CD4-positive, alpha-beta T cell treated with Interleukin-4 for 1 hour (primary cell): ENCODE measurements at regions not wholly inside any gene's neighbourhood (a gene's known extent, or its start where the extent isn't known, plus 50 kb on each side); places are given as distances from the start of the nearest gene placed in this dataset.

Source experiments
- DNase-seq, 2 donors: peaks; one replicate each; pipeline ENCODE4 v3.0.0-alpha.2; 2020 to 2022

DNA sequence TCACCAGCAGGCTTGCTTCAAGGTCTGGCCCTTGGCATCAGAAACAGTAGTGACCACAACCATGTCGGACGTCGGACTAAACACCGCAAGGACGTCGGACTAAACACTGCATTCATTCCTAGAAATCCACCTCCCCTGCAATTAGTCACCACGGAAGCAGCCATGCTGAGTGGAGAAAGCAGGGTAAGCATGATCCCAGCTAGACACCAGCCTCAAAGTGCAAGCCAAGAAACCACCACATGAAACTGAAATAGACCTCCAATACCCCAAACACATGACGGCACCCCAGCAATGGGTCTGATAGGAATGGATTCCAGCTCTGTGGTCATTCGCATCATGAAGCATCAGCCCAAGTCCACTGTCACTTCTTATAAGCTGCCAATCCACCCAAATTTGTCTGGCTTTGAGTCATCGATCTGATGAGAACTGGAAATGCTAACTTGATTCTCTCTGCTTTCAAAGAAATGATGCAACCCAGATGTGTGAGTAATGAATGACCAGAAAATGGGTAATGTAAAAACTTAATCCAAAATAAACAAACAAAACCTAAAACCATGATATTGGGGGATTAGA is 348.3 kb upstream of the TMCO5A start:
- DNase-seq, result no peak

DNA sequence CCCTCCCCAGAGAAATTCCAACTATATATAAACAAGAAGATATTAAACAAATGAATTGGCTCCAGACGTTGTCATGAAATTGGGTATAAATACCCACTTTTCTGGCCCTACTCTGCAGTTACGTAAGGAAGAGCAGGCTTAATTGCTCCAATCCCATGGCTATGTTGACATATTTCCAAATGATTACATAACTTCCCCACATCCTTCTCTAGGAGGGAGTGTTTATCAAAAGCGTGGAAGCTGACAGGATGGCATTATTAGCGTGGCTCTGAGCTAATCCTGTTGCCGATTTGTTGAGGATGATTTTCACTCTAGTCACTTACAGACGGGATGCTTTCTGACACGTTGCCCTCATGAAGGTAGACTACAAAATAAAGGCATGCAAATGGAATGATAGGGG is 347.5 kb upstream of the TMCO5A start:
- DNase-seq, result no peak

DNA sequence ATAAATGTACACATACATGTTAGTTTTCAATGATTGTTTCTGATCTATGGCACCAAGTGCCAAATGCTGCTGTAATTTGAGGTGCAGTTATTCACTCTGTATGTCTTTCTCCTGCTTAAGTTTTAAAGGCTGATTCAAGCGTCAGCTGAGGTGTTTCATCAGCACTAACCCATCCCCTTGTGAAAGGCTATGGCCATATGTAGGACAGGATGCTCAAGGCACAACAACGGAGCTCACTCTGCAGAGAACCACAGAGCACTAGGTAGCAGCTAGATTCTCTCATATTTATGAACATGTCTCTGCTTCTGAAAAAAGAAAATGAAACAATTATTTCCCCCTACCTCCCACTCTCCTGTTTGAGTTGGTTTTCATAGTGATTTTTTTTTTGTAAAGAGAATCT is 340.0 kb upstream of the TMCO5A start:
- no peak for DNase-seq

DNA sequence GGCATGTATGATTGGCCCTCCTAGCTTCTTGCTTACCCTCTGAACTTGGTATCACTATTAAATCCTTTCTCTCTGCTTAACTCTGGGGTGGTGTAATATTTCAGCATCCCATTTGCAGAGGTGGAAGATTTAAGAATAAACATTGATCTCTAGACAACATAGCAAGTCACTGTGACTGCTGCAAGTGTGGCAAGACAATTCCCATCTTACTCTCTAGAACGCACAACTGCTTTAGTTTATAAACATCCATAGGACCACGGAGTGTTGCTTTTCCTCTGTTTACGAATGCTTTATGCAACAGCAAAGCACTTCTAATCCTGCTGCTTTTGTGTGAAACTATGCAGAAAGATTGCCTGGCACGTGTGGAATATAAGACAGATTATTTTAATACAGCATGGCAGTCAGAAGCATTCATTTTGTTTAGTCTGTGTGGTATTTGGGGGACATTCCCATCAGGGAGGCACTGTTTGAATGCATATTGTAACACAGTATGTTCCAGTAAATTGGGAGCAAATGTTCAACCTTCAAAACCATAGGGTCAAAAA is 338.9 kb upstream of the TMCO5A start:
- DNase-seq, result no peak

DNA sequence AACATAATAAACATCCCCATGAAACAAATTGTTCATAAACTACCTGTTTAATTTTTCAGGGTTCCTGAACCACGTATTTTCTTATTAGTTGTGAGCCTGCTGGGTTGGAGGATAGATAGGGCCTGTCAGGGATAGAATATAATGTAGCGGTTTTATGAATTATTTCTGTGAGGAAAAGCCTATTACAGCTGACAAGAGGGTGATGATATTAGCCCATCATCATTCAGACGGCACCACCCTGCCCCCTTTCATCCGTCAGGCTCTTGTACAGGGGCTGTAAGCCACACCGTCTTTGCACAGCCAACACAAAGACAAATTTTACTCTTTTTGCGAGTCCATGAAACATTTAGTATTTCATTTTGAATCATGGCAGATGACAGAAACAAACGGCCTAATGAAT is 335.3 kb upstream of the TMCO5A start:
- no peak for DNase-seq

DNA sequence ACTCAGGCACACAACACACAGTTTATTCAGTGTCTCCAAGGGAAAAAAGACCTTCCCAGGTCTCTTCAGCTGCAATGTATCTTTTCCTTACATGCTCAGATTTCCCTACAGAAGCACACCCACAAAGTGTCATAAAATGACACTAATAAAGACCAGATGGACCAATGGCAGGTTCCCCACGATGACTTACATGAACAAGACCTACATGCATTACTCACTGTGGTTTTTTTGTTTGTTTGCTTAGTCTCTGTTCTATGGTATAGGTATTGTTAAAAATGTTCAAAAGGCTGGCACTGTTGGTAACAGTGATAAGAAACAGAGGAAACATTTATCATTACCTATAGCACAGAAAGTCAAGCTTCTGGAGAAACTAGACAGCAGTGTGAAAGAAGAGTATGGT is 318.2 kb upstream of the TMCO5A start:
- DNase-seq, result no peak

DNA sequence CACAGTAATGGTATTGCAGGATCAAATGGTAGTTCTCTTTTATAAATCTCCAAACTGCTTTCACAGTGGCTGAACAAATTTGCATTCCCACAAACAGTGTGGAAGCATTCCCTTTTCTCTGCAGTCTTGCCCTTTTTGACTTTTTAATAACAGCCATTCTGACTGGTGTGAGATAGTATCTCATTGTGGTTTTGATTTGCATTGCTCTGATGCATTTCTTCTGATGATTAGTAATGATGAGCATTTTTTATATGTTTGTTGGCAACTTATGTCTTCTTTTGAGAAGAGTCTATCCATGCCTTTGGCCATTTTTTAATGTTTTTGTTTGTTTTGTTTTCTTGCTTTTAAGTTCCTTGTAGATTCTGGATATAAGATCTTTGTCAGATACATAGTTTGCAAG is 316.1 kb upstream of the TMCO5A start:
- no peak for DNase-seq

DNA sequence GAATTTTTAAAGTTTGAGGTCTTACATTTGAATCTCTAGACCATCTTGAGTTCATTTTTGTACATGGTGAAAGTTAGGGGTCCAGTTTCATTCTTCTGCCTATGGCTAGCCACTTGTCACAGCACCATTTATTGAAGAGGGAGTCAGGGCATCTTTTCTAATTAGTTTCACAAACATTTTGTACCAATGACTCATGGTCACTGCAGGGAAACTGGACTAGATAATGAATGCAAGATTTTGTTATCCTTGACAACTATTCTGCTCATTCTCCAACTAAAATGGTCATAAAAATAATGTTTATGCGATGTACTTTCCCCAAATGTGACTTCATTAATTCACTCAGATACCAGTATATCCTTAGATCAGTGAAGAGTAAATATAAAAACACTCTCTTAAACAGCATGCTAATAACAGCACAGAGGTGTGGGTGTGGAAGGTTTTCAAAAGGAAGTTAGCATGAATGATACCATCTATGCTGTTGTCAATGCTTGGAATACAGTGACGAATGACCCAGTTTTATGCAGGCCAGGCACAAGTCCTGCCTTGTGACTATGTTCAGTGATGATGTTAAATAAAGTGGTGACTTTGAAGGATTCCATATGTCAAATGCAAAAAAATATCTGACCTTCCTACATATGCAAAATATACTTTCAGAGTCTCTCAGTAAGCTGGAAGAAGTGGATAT is 314.9 kb upstream of the TMCO5A start:
- DNase-seq, result no peak

DNA sequence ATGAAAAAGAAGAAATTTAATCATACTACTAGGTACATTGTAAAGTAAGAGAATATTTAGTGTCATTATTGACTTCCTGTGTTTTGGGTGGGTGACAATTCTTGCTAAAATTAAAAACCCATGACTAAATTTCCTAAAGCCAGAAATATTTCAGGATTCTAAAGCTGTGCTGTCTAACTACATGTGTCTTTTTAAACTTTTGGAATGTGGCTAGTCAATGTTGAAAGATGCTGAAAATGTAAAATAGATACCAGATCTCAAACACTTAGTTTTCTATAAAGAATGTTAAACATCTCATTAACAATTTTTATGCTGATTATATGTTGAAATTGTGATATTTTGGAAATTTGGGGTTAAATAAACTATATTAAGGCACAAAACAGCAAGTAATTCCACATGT is 308.9 kb upstream of the TMCO5A start:
- no peak for DNase-seq

DNA sequence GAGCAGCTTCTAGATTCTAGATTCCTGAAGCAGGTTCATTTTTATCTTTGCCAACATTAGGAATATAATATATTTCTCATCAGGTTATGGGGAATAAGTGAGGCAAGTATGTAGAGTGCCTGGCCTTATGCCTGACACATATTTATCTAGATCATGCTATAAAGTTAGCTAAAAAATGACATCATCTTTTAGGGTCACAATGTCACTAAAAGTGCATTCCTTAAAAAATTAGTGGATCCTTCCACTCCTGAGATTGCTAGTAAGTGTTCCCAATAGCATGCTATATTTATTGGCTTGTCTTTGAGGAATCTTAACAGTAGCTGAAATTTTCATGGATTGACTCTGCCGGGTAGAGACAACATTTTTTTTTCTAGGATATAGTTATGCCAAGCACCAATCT is 305.9 kb upstream of the TMCO5A start:
- no peak for DNase-seq

DNA sequence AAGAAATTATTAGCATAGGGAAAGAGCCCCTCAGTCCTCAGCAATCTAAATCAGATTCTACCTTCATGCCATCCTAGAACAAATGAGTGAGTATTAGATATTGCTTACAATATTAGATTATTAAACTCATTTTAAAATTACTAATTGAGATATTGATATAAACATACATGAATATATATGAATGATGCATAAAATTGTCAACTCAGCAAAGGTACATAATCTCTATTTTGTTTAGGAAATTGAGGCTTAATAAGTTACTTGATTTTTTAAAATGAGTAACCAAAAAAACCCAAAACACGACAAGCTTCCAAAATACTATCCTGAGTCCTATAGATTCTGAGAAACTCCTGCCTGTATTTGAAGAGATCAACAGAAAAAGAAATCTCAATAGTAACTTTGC is 297.7 kb upstream of the TMCO5A start:
- DNase-seq, result no peak

DNA sequence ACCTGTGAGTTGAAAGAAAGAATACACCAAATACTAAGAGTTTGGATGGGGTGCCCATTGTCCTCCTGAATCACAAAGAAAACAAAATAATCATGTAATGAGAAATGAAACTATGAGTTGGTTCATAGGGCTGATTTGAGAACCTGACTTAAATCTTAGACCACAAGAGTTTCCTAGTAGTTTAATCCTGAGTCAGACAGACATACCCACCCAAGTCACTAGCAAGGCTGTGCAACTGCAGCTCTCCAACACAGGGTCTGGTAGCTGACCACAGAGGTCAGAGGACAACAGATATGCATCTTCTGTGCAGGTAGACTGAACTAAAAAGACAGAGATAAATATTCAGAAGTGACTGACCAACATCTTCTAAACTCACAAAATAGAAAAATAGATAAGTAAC is 296.3 kb upstream of the TMCO5A start:
- no peak for DNase-seq

DNA sequence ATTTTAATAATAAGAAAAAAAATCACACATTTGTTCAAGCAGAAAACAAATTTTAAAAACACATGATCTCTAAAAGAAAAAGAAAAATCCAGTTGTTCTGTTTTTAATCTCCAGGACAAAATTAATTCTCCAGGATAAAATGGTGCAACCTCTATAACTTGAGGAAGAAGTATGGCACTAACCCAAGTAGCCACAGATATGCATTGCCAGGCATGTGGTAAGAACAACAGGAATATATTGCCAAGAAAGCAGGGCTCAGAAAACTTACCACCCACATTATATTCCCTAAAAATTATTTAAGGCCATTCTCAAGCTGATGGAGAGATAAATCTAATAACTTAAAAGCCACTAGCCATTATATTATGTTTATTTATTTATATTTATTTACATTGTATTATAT is 295.7 kb upstream of the TMCO5A start:
- DNase-seq, result no peak

DNA sequence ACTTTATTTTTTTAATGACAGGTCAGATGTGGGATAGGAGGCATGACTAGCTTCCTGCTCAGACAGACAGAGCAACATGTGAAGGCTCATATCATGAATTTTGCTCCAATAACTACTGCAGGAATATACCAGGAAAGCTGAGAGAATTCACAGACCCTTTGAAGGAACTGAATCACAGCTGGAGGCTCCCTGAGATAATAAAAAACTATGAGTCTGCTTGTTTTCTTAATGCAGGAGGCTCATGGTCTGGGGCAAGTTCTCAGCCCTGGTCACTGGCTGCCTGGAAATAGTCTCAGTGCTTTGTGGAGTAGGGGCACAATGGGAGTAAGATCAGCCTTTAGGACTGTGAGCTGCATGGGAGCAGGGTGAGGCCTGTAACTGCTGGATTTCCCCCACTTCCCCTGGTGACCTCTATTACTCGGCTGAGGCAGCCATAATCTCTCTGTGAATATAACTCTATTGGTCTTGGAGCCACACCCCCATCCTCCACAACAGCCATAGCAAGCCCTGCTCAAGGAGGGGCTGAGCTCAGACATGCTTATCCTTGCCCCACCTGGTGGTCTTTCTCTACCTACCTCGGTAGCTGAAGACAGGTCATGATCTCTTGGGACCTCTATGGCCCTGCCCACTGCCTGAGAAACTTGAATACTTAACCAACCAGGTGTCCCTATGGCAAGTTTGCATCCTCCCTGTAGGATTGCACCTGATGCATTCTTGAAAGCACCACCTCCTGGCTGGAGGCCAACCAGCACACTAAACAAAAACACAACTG is 281.6 kb upstream of the TMCO5A start:
- DNase-seq, result no peak

DNA sequence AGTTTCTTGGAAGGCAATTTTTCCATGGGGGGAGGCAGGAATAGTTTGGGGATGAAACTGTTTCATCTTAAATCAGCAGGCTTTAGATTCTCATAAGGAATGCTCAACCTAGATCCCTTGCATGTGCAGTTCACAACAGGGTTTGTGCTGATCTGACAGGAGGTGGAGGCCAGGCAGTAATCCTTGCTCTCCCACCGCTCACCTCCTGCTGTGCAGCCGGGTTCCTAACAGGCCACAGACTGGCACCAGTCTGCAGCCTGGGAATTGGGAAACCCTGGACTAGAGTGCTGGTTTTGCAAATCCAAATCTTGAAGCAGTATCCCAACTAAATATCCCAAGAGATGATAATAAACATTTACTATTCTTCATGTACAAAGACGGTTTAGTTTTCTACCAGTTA is 256.3 kb upstream of the TMCO5A start:
- DNase-seq, result no peak

DNA sequence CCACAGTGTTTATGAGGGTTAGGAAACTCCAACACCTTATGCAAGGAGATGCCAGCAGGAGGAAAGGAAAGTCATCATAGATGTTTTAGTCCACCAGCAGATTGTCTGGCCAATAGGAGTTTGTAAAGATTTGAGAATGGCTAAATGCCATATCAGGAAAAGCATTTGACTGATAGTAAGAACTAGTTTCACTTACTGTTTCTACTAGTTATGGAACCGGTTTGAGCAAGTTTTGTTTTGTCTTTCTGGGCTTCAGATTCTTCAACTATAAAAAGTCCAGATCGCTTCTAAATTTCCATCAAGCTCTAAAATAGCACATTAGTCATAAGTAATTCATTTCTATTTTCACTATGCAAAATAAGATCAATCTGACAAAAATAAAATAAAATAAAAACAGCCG is 254.8 kb upstream of the TMCO5A start:
- no peak for DNase-seq

DNA sequence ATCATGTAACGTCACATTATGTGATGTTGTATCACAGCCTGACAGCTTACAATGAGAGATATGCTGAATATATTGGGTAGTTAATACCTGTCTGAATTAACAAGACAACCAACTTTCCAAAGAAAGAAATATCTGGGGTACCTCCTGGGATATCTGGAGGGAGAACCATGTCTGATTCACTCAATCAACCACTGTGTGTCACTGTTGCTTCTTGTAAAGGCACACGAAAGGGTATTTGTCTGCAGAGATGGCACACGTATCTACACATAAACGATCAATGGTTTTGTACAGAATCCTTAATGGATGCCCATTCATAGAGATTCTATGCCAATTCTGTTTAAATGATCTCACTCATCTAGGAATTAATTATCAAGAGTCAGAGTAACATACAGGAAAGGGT is 252.1 kb upstream of the TMCO5A start:
- DNase-seq, result no peak

DNA sequence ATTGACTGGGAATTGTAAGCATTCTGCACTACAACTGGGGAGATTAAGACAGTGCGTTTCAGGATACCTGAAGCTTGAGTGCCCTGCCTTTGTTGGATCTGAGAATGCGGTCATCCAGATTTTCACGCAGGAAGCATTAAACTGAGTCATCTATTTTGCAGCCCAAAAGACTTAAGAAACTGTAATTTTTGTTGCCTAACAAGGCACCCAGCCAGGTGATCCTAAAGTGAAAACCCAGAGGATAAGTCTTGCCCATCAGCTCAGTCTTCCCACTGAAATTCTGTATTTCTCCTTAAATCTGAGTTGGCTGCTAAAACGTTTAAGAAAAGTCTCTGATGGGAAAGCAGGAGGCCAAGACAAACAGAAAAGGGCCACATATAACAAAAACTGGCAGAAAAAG is 242.5 kb upstream of the TMCO5A start:
- no peak for DNase-seq

DNA sequence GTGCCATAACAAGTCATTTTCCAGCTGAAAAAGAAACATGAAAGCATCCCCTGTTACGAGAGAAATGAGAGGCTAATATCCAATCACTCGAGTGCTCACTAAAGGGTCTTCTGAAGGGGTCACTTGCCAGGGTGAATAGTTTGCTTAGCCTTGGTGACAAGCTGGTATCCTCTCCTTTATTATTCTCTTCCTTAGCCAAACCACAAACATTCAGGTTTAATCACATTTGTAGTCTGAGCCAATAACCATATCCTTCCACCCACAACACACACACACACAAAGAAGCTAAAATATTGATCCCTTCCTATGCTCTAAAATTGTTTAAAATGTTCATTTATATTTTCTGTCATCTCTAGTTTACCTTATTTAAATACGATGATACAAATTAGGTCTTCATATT is 240.5 kb upstream of the TMCO5A start:
- no peak for DNase-seq

DNA sequence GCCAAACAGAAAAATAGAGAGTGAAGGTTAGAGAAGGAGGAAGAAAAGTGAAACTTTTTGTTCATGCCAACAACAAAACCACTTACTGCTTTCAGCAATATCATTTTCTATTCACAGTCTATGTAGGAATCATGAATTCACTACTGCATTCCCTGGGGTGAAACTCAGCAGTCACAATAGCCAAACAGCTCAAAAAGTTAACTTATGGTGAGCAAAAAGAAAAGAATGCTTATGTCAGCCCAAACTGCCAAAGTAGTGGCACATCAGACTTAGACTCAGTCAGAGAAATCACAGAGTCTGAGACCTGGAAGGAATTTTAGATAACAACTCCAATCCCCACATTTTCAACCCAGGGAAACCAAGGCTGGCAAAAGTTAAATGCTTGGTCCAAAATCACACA is 238.7 kb upstream of the TMCO5A start:
- DNase-seq, result no peak

DNA sequence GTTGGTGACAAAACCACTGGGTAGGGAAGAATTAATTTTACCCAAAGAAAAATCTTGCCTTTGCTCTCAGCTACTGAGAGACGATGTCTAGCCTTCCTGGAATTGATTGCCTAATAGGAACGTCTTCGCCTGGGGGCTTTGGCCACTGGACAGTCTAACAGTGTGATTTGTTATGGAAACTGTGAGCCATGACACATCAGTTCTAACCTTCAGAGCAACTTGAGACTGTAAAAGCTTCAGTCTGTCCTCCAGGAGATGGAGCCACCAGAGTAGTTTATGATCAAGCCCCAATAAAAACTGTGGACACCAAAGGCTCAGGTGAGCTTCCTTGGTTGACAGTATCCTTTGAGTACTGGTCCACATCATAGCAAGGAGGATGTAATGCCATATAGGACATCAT is 235.8 kb upstream of the TMCO5A start:
- DNase-seq, result no peak

DNA sequence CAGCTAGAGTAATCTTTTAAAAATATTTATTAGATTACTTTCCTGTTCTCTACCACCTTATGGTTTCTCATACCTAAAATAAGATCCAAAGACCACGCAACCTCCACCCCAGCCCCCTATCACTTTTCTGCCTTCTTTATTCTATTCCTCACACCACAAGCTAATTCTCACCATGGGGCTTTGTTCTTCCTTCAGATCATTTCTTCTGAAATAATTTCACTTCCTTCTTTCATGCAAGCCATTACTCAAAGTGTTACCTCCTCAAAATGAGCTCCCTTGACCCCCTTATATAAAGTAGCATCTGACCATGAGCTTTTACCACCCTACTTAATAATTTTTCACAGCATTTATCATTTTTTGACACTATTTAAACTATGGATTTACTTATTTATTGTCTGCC is 233.2 kb upstream of the TMCO5A start:
- no peak for DNase-seq

DNA sequence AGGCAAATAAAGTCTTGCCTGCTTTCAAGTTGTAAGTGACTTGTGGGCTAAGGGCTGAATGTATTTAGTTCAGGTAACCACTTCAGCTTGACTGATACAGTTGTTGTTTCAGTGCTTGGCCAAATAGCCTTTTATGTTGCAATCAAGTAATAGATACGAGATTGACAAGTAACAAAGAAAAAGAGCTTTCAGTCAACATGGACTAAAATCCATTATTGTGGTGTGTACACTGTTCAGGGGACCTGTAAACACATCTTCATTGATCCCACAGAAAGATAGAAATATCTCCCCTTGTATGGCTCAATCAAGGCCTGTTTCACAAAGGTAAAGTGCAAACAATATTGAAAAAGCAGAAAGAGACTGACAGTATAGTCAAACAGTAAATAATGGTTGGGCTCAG is 224.8 kb upstream of the TMCO5A start:
- DNase-seq, result no peak

DNA sequence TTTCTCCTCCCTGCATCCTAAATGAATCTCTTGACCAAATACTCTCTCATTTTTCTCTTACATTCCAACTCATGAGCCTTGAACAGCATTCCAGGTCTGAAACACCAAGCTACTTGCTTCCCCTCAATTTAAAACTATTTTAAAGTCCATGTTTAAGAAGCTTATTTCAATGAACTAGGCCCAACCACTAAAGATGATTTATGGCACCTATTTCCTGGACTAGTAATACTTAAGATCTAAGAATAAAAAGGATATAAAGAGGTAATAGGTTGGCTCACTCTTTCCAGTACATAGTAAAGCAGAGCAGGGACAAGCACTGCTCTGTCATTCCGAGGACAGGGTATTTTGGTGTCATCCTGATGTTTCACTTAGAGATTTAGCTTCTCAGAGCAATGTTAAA is 219.3 kb upstream of the TMCO5A start:
- no peak for DNase-seq
